Peyer's patch (tissue), 4 donors: ENCODE measurements at regions not wholly inside any gene's neighbourhood (a gene's known extent, or its start where the extent isn't known, plus 50 kb on each side); places are given as distances from the start of the nearest gene placed in this dataset.

Experiments used
- DNase-seq, 3 donors: peaks; one replicate each; pipeline ENCODE4 v3.0.0-alpha.2; 2017 to 2019
- H3K27ac ChIP-seq, 4 donors: fragments of 200-600 bp; sonication (generic); one replicate each; pipeline ENCODE4 v1.5.1; 2016 to 2019
- H3K27me3 ChIP-seq, 2 donors: fragments of 200-600 bp; sonication (generic); one replicate each; pipeline ENCODE4 v1.5.1; 2019
- H3K36me3 ChIP-seq, 3 donors: fragments of 200-600 bp; sonication (generic); one replicate each; pipeline ENCODE4 v1.5.1; 2016 to 2019
- H3K4me1 ChIP-seq, 4 donors: fragments of 200-600 bp; sonication (generic); one replicate each; pipeline ENCODE4 v1.5.1; 2016 to 2019
- H3K4me3 ChIP-seq, 4 donors: fragments of 200-600 bp; sonication (generic); 1 replicate in 3 of 4; 2 replicates in 1 of 4; pipeline ENCODE4 v1.5.1; 2016 to 2019; ENCODE audit warnings: mild to moderate bottlenecking in 1 of 4
- H3K9me3 ChIP-seq, 4 donors: fragments of 200-600 bp; sonication (generic); one replicate each; pipeline ENCODE4 v1.5.1; 2016 to 2019; ENCODE audit warnings: mild to moderate bottlenecking in 1 of 4
- CTCF ChIP-seq, 6 experiments: fragments of 450-650 bp in 4 of 6; fragments of 200-600 bp in 2 of 6; sonication (generic) in 1 of 6; IDR thresholded peaks; one replicate each; pipeline ENCODE4 v1.5.1; 2017 to 2019; ENCODE audit warnings: antibody characterized with exemption in 6 of 6, mild to moderate bottlenecking in 3 of 6, moderate library complexity in 1 of 6
- POLR2A ChIP-seq, 2 donors: fragments of 450-650 bp; IDR thresholded peaks; one replicate each; pipeline ENCODE4 v1.5.1; 2017; ENCODE audit warnings: antibody characterized with exemption in 2 of 2, mild to moderate bottlenecking in 2 of 2, moderate library complexity in 2 of 2

- TF ChIP-seq POLR2A (IDR thresholded peaks at IDR 0.05) (no peak), CTCF (IDR thresholded peaks at IDR 0.05) (no peak)
- Histone ChIP-seq H3K36me3 (no peaks in the 10 kb centered on the region), H3K27me3 (no peaks in the 10 kb centered on the region), H3K9me3 (no peaks in the 10 kb centered on the region), H3K4me1 (no peaks in the 10 kb centered on the region), H3K4me3 (no peak overlapping the region), H3K27ac (no peak overlapping the region)
- no peak for DNase-seq
Measured at GRCh38 chr4:156176896-156177295, 223.2 kb upstream of the CTSO start.

GRCh38 chr4:156173937-156174336 is 220.3 kb upstream of the CTSO start:
- DNase-seq = no peak
- no peaks in the 10 kb centered on the region for H3K4me1 ChIP-seq
- no peak overlapping the region for H3K4me3 ChIP-seq
- no peak overlapping the region for H3K27ac ChIP-seq
- no peaks in the 10 kb centered on the region for H3K36me3 ChIP-seq
- TF ChIP-seq CTCF (IDR thresholded peaks at IDR 0.05) (no peak), POLR2A (IDR thresholded peaks at IDR 0.05) (no peak)
- H3K27me3 ChIP-seq = no peaks in the 10 kb centered on the region
- H3K9me3 ChIP-seq = no peaks in the 10 kb centered on the region

GRCh38 chr4:156173486-156173885 is 219.8 kb upstream of the CTSO start:
- Histone ChIP-seq H3K9me3 (no peaks in the 10 kb centered on the region), H3K36me3 (no peaks in the 10 kb centered on the region), H3K27ac (no peak overlapping the region), H3K4me1 (no peaks in the 10 kb centered on the region), H3K27me3 (no peaks in the 10 kb centered on the region), H3K4me3 (no peak overlapping the region)
- DNase-seq = no peak
- TF ChIP-seq CTCF (IDR thresholded peaks at IDR 0.05) (no peak), POLR2A (IDR thresholded peaks at IDR 0.05) (no peak)

- no peak for DNase-seq
- H3K9me3 ChIP-seq = no peaks in the 10 kb centered on the region
- H3K4me1 ChIP-seq = no peaks in the 10 kb centered on the region
- H3K36me3 ChIP-seq = no peaks in the 10 kb centered on the region
- H3K4me3 ChIP-seq = no peak overlapping the region
- H3K27me3 ChIP-seq = no peaks in the 10 kb centered on the region
- no peak overlapping the region for H3K27ac ChIP-seq
- TF ChIP-seq CTCF (IDR thresholded peaks at IDR 0.05) = no peak
- no peak for TF ChIP-seq POLR2A (IDR thresholded peaks at IDR 0.05)
Measured at GRCh38 chr4:156169861-156170260, 216.2 kb upstream of the CTSO start.

- Histone ChIP-seq H3K27me3 (no peaks in the 10 kb centered on the region), H3K9me3 (no peaks in the 10 kb centered on the region), H3K4me3 (no peak overlapping the region), H3K4me1 (no peaks in the 10 kb centered on the region), H3K27ac (no peak overlapping the region), H3K36me3 (no peaks in the 10 kb centered on the region)
- TF ChIP-seq POLR2A (IDR thresholded peaks at IDR 0.05) (no peak), CTCF (IDR thresholded peaks at IDR 0.05) (peak in 4 of 6 experiments; percentile 7 to 27 (median 14))
- DNase-seq = no peak
Measured at GRCh38 chr4:156169011-156169410, 215.3 kb upstream of the CTSO start.

GRCh38 chr4:156168288-156168687 is 214.6 kb upstream of the CTSO start:
- Histone ChIP-seq H3K27me3 (no peaks in the 10 kb centered on the region), H3K9me3 (no peaks in the 10 kb centered on the region), H3K36me3 (no peaks in the 10 kb centered on the region), H3K4me1 (no peaks in the 10 kb centered on the region), H3K27ac (no peak overlapping the region), H3K4me3 (no peak overlapping the region)
- no peak for TF ChIP-seq POLR2A (IDR thresholded peaks at IDR 0.05)
- no peak for TF ChIP-seq CTCF (IDR thresholded peaks at IDR 0.05)
- no peak for DNase-seq
